HepG2 (cell line): ENCODE measurements at regions not wholly inside any gene's neighbourhood (a gene's known extent, or its start where the extent isn't known, plus 50 kb on each side); places are given as distances from the start of the nearest gene placed in this dataset.

Experiments
- ATAC-seq: fragments of 200-7000 bp; cut with Tn5 transposase; 3 replicates; pipeline ENCODE4 v1.9.1; 2020; ENCODE audit warnings: mild to moderate bottlenecking, moderate library complexity
- BruUV-seq: library from RNA; stranded (reverse); fragments of 400-500 nt; replicated peaks from 2 replicates; lab custom pipeline; 2021; lab: Mats Ljungman, UMichigan
- CTCF ChIA-PET: fragments of 300-600 bp; formaldehyde crosslinking; extraction: SDS; loops from one replicate; lab custom pipeline; 2021; ENCODE audit warnings: low total read pairs, inconsistent platforms, low intra/inter-chr PET ratio; lab: Yijun Ruan, JAX
- POLR2A ChIA-PET: fragments of 350-600 bp; sonication (Branson Sonifier 250); formaldehyde crosslinking; loops from one replicate; lab custom pipeline; 2020; ENCODE audit warnings: antibody characterized with exemption, inconsistent platforms; lab: Yijun Ruan, JAX
- DNase-seq: peaks from one replicate; pipeline ENCODE4 v3.0.0-alpha.2; 2015; ENCODE audit warnings: low spot score
- FAIRE-seq: peaks from 3 replicates; lab custom pipeline; 2011; peaks lifted over from hg19 to GRCh38; lab: Jason Lieb, UNC
- H2AFZ ChIP-seq: one replicate; pipeline ENCODE4 v1.6.1; 2011; ENCODE audit warnings: low read length, inconsistent platforms
- H3K27ac ChIP-seq: fragments of 300-600 bp; 3 replicates; pipeline ENCODE4 v1.8.0; 2011; ENCODE audit warnings: mixed run types, mild to moderate bottlenecking, mixed read lengths, low read length, inconsistent platforms; ENCODE audit not compliant: insufficient read depth; ENCODE audit errors: extremely low read length
- H3K27me3 ChIP-seq, 2 experiments: fragments of 200-600 bp in 1 of 2; 2 replicates in 1 of 2; 3 replicates in 1 of 2; pipeline versions ENCODE4 v1.6.0 to v1.8.0; 2011; ENCODE audit warnings: low read length in 2 of 2, mild to moderate bottlenecking in 2 of 2, moderate library complexity in 2 of 2, inconsistent platforms in 1 of 2; ENCODE audit not compliant: insufficient read depth in 2 of 2, control insufficient read depth in 1 of 2
- H3K36me3 ChIP-seq, 2 experiments: fragments of 200-600 bp in 1 of 2; replicated peaks in 1 of 2; 2 replicates in 1 of 2; 3 replicates in 1 of 2; pipeline versions ENCODE4 v1.5.1 to v1.8.0; 2011; ENCODE audit warnings: low read length in 2 of 2, inconsistent platforms in 1 of 2; ENCODE audit not compliant: insufficient read depth in 2 of 2, control insufficient read depth in 1 of 2
- H3K4me1 ChIP-seq: 2 replicates; pipeline ENCODE4 v1.5.1; 2012; ENCODE audit warnings: low read length, inconsistent platforms; ENCODE audit not compliant: insufficient read depth
- H3K4me2 ChIP-seq: 2 replicates; pipeline ENCODE4 v1.6.0; 2011; ENCODE audit warnings: low read depth, low read length, inconsistent platforms
- H3K4me3 ChIP-seq, 3 experiments: fragments of 200-600 bp in 1 of 3; sonication (generic), shearing (Covaris generic) in 1 of 3; replicated peaks in 1 of 3; 2 replicates each; pipeline ENCODE4 v1.5.1; 2011 to 2016; ENCODE audit warnings: low read length in 3 of 3, inconsistent platforms in 2 of 3, low read depth in 2 of 3, mild to moderate bottlenecking in 2 of 3, control low read depth in 1 of 3, mixed read lengths in 1 of 3; ENCODE audit not compliant: insufficient read depth in 1 of 3
- H3K79me2 ChIP-seq: one replicate; pipeline ENCODE4 v1.6.1; 2011; ENCODE audit warnings: low read length, inconsistent platforms; ENCODE audit not compliant: insufficient read depth
- H3K9ac ChIP-seq: 2 replicates; pipeline ENCODE4 v1.6.0; 2011; ENCODE audit warnings: mild to moderate bottlenecking, low read depth, low read length, inconsistent platforms; ENCODE audit not compliant: insufficient read depth
- H3K9me3 ChIP-seq: 2 replicates; pipeline ENCODE4 v1.5.1; 2012; ENCODE audit warnings: mild to moderate bottlenecking, low read length
- H4K20me1 ChIP-seq: 2 replicates; pipeline ENCODE4 v1.6.0; 2011; ENCODE audit warnings: inconsistent platforms, mild to moderate bottlenecking, low read length, moderate library complexity; ENCODE audit not compliant: insufficient read depth
- AHDC1 ChIP-seq: sonication (generic); formaldehyde crosslinking; IDR thresholded peaks from 2 replicates; pipeline ENCODE4 v1.5.1; 2020; ENCODE audit warnings: mild to moderate bottlenecking, missing genetic modification reagents, borderline replicate concordance
- FOXA3 ChIP-seq: IDR thresholded peaks from 2 replicates; pipeline ENCODE4 v1.6.1; 2016; ENCODE audit warnings: missing genetic modification reagents, missing compliant biosample characterization
- FOXP1 ChIP-seq, 2 experiments: fragments of 450-650 bp in 1 of 2; IDR thresholded peaks; 2 replicates each; pipeline ENCODE4 v1.6.1; 2017 to 2018; ENCODE audit warnings: antibody characterized with exemption in 1 of 2
- PRDM15 ChIP-seq: sonication (generic); formaldehyde crosslinking; IDR thresholded peaks from 2 replicates; pipeline ENCODE4 v1.4.0; 2020; ENCODE audit warnings: missing genetic modification reagents
- ZBTB20 ChIP-seq: sonication (generic); formaldehyde crosslinking; IDR thresholded peaks from 2 replicates; pipeline ENCODE4 v1.8.1; 2023; ENCODE audit warnings: missing genetic modification reagents, low read depth, mild to moderate bottlenecking, borderline replicate concordance
- ZMYM4 ChIP-seq: sonication (generic); formaldehyde crosslinking; IDR thresholded peaks from 2 replicates; pipeline ENCODE4 v1.8.1; 2023; ENCODE audit warnings: mild to moderate bottlenecking, missing genetic modification reagents
- ZNF180 ChIP-seq: sonication (generic); formaldehyde crosslinking; IDR thresholded peaks from 2 replicates; pipeline ENCODE4 v1.4.0; 2020; ENCODE audit warnings: low read depth, missing genetic modification reagents, borderline replicate concordance
- ZNF362 ChIP-seq: sonication (generic); formaldehyde crosslinking; IDR thresholded peaks from 2 replicates; pipeline ENCODE4 v1.4.0; 2020; ENCODE audit warnings: missing genetic modification reagents, mild to moderate bottlenecking, borderline replicate concordance
- WGBS: methylation state at CpG from one replicate; pipeline ENCODE4 v1.1.6; 2017; ENCODE audit warnings: low lambda C conversion rate; 5-methylcytosine and 5-hydroxymethylcytosine counted together
- in situ Hi-C: cut with HindIII; loops from 2 replicates; pipeline ENCODE4 v1.10.0; 2017; ENCODE audit warnings: low pct_unique_long_range_greater_than_20kb; ENCODE audit not compliant: extremely low pct_ligation_motif_present
- intact Hi-C: fragments of 100-400 bp; cut with micrococcal nuclease; formaldehyde crosslinking; loops from one replicate; pipeline ENCODE4 v1.10.0; 2022; ENCODE audit not compliant: unreplicated experiment
- TF ChIP-seq, protein P1 (sequence below): sonication (generic); formaldehyde crosslinking; IDR thresholded peaks from 2 replicates; pipeline ENCODE4 v1.4.0; 2020; ENCODE audit warnings: missing genetic modification reagents

DNA sequence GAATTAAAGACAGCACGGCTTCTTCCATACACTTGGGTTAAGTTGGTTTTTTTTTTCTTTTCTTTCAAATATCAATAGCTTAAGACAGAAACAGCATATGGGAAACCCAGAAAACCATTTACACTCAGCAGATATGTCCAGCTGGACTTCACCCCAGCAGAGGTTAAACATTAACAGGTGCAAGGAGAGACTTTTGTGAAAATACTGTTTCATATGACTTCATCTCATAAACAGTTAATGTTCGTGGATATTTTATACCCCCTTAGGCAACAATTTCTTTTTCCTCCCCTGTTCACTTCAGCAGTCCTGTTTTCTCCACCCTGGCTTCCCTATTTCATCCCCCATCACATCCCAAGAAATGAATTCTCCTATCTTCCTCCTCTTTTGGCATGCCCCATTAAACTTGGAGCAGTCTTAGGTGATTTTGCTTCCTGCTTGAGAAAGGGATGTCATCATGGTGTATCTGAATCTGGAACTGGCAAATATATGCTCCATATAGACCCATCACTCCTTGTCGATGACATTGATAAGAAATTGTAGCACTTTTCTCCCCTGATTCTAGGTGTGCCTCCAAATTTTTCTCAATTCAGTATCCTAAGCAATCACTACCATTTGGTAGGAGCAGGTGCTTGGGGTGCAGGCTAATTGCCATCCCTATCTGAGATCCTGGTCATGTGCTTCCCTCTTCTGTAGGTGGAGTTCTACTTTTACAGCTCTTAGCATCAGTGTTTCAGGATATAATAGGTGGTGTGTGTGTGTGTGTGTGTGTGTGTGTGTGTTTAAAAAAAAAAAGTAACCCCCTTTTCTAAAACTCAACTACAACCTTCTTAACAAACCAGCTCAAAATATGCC lies 67.9 kb downstream of the BMP4 start:
- DNase-seq (peak; percentile 81), ATAC-seq (peak; percentile 93), FAIRE-seq (peak; percentile 86)
- Histone ChIP-seq H2AFZ (no peak overlapping the region), H3K4me3 (peak overlapping the region in 2 of 3 experiments; percentile 14 to 39; a peak in 2 of 6 replicates), H4K20me1 (no peaks in the 10 kb centered on the region), H3K27me3 (no peaks in the 10 kb centered on the region), H3K79me2 (no peaks in the 10 kb centered on the region), H3K4me2 (peak overlapping the region; percentile 75), H3K27ac (peak overlapping the region; percentile 79), H3K9me3 (no peaks in the 10 kb centered on the region), H3K4me1 (peaks cover 87% of the 10 kb centered on the region), H3K9ac (peak overlapping the region; percentile 52), H3K36me3 (no peaks in the 10 kb centered on the region)
- no TSS peak for BruUV-seq
- in situ Hi-C loops (no loop called here), intact Hi-C loops (loop anchor here (10.0 kb wide), 1 partner anchor 56 kb away; no protein-coding TSS in a partner anchor)
- POLR2A ChIA-PET = interaction anchor here (1.0 to 1.8 kb wide), 6 partner anchors 20 to 275 kb away, joined by 3 to 8 read pairs (median 4); partner anchors contain the start of gene BMP4
- CTCF ChIA-PET = no interaction called here
- WGBS = 5% methylated on average over 3 of the region's 3 CpGs
- TF ChIP-seq ZBTB20 (CRISPR knock-in tag) (peak; percentile 50; the same call in 1 of the 2 replicates), AHDC1 (CRISPR knock-in tag) (peak; percentile 47; the same call in 1 of the 2 replicates), FOXA3 (CRISPR knock-in tag) (peak; percentile 21; the same call in 1 of the 2 replicates), FOXP1 (IDR thresholded peaks at IDR 0.05) (no peak), FOXP1 (CRISPR knock-in tag; IDR thresholded peaks at IDR 0.05) (peak; percentile 20; the same call in 1 of the 2 replicates), PRDM15 (CRISPR knock-in tag) (no peak), ZNF180 (CRISPR knock-in tag) (no peak), ZNF362 (CRISPR knock-in tag) (peak; percentile 77; the same call in 1 of the 2 replicates), ZMYM4 (CRISPR knock-in tag) (peak; percentile 16; the same call in 1 of the 2 replicates)
- TF ChIP-seq, protein P1, sequence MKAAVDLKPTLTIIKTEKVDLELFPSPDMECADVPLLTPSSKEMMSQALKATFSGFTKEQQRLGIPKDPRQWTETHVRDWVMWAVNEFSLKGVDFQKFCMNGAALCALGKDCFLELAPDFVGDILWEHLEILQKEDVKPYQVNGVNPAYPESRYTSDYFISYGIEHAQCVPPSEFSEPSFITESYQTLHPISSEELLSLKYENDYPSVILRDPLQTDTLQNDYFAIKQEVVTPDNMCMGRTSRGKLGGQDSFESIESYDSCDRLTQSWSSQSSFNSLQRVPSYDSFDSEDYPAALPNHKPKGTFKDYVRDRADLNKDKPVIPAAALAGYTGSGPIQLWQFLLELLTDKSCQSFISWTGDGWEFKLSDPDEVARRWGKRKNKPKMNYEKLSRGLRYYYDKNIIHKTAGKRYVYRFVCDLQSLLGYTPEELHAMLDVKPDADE (CRISPR knock-in tag) = no peak
